ENCODE measurements at regions not wholly inside any gene's neighbourhood (a gene's known extent, or its start where the extent isn't known, plus 50 kb on each side); places are given as distances from the start of the nearest gene placed in this dataset.

DNA sequence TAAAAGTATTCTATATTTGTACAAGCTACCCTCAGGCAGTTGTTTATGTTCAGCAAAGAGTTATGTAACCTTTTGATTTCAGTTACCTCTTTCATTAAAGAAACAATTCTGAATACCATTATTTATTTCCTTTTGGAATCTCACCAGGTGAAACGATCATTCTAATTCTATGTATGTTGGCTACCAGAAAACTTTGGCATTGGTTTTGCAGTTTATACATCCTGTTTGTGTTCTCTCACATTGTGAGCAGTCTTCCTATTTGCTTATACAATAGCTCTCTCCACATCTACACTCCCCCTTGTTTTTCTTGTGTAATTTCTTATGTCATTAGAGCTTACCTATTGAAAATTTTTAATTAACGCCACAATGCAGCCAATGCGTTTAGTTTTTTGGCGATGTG lies 276.0 kb upstream of the MPDZ start:
- no peaks in the 10 kb centered on the region for H3K79me1 ChIP-seq (ENCODE audit: insufficient read depth, low read depth, low read length, poor library complexity, severe bottlenecking)
- no peak overlapping the region for H4K5ac ChIP-seq (ENCODE audit: insufficient read length, low read depth, low read length)
- no CpG with 5 or more reads among the region's 4 CpGs for WGBS (ENCODE audit: extremely low coverage, insufficient read length, low lambda C conversion rate)
- no peak overlapping the region for H2BK12ac ChIP-seq (ENCODE audit: insufficient read length, low read depth, low read length)
- H3K14ac ChIP-seq (ENCODE audit: insufficient read depth, low read length), result no peak overlapping the region
- H3K4ac ChIP-seq (ENCODE audit: low read depth, low read length), result no peak overlapping the region
- H2AK5ac ChIP-seq (ENCODE audit: insufficient read length, low read length), result no peak overlapping the region
- H4K8ac ChIP-seq (replicated peaks; ENCODE audit: insufficient read length, low read depth, low read length), result no peak overlapping the region
- no peaks in the 10 kb centered on the region for H4K20me1 ChIP-seq (ENCODE audit: control insufficient read depth, insufficient read depth, insufficient read length)
- H3K36me3 Mint-ChIP-seq (ENCODE audit: insufficient read depth in 1 of 3, low read depth in 3 of 3), result no peaks in the 10 kb centered on the region
- DNase-seq, result no peak
- no peak overlapping the region for H3K4me3 Mint-ChIP-seq
- no peaks in the 10 kb centered on the region for H3K79me2 ChIP-seq (ENCODE audit: insufficient read depth, low read length)
- no peaks in the 10 kb centered on the region for H3K9me3 ChIP-seq (ENCODE audit: control insufficient read depth, low read depth, low read length)
- no peaks in the 10 kb centered on the region for H3K23me2 ChIP-seq (ENCODE audit: insufficient read length, low read depth, low read length, poor library complexity, severe bottlenecking)
- H3K27ac Mint-ChIP-seq, result no peak overlapping the region
- no peaks in the 10 kb centered on the region for H3K27me3 Mint-ChIP-seq (ENCODE audit: low read depth)
- H2AFZ ChIP-seq (ENCODE audit: low read length), result no peak overlapping the region
- H3K4me2 ChIP-seq (ENCODE audit: insufficient read depth, insufficient read length, low read length), result no peak overlapping the region
- no peak overlapping the region for H3T11ph ChIP-seq (ENCODE audit: low read length)
- H4K91ac ChIP-seq (ENCODE audit: insufficient read length, low read depth, low read length), result no peak overlapping the region
- H2BK120ac ChIP-seq (ENCODE audit: low read depth, low read length, poor library complexity, severe bottlenecking), result no peak overlapping the region
- no peaks in the 10 kb centered on the region for H3K27me3 ChIP-seq (ENCODE audit: insufficient read depth, low read length)
- H3K18ac ChIP-seq (ENCODE audit: insufficient read length, low read depth, low read length), result no peak overlapping the region
- no peak overlapping the region for H3K27ac ChIP-seq (ENCODE audit: insufficient read length, low read depth, low read length)
- no peak overlapping the region for H3K56ac ChIP-seq (ENCODE audit: insufficient read length, low read depth, low read length)
- H3K23ac ChIP-seq (ENCODE audit: insufficient read length, low read depth, low read length), result no peak overlapping the region
- H3K9me3 Mint-ChIP-seq, result no peaks in the 10 kb centered on the region
- H3K4me1 ChIP-seq (ENCODE audit: insufficient read depth, low read length), result peaks cover 3% of the 10 kb centered on the region; the same call in 1 of the 2 replicates
- TF ChIP-seq, protein P1, sequence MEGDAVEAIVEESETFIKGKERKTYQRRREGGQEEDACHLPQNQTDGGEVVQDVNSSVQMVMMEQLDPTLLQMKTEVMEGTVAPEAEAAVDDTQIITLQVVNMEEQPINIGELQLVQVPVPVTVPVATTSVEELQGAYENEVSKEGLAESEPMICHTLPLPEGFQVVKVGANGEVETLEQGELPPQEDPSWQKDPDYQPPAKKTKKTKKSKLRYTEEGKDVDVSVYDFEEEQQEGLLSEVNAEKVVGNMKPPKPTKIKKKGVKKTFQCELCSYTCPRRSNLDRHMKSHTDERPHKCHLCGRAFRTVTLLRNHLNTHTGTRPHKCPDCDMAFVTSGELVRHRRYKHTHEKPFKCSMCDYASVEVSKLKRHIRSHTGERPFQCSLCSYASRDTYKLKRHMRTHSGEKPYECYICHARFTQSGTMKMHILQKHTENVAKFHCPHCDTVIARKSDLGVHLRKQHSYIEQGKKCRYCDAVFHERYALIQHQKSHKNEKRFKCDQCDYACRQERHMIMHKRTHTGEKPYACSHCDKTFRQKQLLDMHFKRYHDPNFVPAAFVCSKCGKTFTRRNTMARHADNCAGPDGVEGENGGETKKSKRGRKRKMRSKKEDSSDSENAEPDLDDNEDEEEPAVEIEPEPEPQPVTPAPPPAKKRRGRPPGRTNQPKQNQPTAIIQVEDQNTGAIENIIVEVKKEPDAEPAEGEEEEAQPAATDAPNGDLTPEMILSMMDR (conservative IDR thresholded peaks at IDR 0.05), result no peak
- H2BK5ac ChIP-seq (ENCODE audit: insufficient read length, low read length), result no peak overlapping the region
- no peak overlapping the region for H2BK15ac ChIP-seq (ENCODE audit: low read depth, low read length)
- H3K4me1 Mint-ChIP-seq, result peaks cover 2 to 6% of the 10 kb centered on the region in 2 experiments; a peak in 3 of 4 replicates
- H2BK20ac ChIP-seq (ENCODE audit: low read depth, low read length, poor library complexity, severe bottlenecking), result no peak overlapping the region
- H3K9ac ChIP-seq (ENCODE audit: extremely low read depth, insufficient read length, low read length), result no peak overlapping the region
